Ureter (tissue), 1 donor: ENCODE measurements at regions not wholly inside any gene's neighbourhood (a gene's known extent, or its start where the extent isn't known, plus 50 kb on each side); places are given as distances from the start of the nearest gene placed in this dataset.
"Not testable (repeated sequence)": the region's sequence is repeated elsewhere in the genome, so short reads cannot be mapped to it uniquely, and the experiment has no call there.

Experiments
- DNase-seq: peaks from one replicate; pipeline ENCODE4 v3.0.0-alpha.2; 2020; ENCODE audit warnings: low spot score
- donor health status: DM: yes; HTN: yes; CAD: no.

GRCh38 chr16:22653876-22654275 is 143.2 kb downstream of the NPIPB5 start:
- no peak for DNase-seq

- not testable (repeated sequence) for DNase-seq
Observed at GRCh38 chr16:22656573-22656972, 145.9 kb downstream of the NPIPB5 start.

DNA sequence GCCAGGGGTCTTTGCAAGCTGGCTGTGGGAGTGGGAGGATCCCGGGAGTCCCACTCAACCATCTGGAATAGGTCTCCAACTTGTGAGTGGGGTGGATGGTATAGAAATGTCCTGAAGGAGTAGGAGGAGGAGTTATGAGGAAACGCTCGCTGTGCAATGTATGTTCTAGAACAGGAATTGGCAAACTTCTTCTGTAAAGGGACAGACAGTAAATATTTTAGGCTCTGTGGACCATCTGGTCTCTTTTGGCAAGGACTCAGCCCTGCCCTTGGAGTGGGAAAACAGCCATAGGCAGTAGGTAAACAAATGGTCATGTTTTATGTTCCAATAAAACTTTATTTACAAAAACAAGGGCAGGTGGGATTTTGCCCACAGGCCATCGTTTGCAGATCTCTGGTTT is 149.2 kb downstream of the NPIPB5 start:
- no peak for DNase-seq

DNA sequence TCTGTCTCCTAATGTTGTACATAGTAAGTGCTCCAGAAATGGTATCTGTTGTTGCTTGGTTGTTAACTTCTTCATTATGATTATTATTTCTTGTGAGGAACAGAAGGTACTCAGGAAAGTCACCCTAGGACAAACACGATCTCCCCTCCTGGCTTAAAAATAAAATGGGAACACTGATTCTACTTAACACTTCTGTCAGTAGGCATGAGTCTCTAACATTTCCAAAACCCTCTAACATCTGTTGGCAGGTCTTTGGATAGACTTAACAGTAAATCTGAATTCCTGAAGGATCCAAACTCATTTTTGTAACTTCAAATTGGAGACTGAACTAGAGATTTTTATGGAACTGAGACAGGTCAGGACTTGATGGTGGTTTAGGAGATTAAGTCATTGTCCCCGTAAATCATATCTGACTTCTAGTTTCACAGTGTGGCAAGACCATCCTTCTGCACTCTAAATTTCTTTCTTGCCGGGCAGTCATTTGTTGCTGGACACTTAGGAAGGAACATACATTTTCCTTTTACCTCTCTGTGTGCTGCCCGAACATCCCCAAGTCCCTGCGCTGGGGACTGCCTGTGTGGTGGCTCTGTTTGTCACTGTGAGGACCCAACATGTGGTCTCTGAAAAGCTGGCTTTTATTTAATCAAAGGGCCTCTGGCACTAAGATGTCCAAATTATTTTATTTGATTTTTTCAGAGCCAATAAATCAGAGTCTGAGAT is 149.9 kb downstream of the NPIPB5 start:
- DNase-seq = no peak

GRCh38 chr16:22661161-22661647 is 150.5 kb downstream of the NPIPB5 start:
- no peak for DNase-seq

GRCh38 chr16:22662958-22663357 is 151.0 kb upstream of the HS3ST2 start:
- DNase-seq = peak; percentile 19

DNA sequence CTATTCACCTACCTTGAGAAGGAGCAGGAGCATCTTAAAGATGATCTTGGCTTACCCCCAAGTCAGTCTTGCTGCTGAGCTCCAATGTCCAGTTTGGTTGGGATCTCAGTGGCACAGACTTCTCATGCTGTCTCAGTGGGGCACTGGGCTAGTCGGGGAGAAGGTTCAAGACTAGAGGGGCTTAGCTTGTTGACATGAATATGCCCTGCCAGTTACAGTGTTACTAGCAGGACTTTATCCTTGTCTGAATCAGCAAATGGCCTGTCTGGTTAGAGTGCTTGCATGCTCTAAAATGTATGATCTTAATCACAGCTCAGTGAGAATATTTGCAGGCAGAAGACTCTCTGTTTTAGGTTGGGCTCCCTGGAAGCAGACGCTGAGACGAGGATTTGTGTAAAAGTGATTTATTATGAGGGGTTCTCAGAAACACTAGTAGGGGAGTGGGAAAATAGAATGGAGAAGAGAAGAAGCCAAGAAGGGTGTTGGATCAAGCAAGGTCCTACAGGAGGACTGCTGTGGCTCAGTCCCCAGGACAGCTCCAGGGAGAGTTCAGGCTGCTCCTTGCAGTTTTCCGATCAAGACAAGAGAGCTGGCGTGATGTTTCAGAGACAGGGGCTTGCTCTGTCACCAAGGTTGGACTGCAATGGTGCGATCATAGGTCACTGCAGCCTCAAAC is 150.4 kb upstream of the HS3ST2 start:
- peak; percentile 32 for DNase-seq

- DNase-seq = peak; percentile 33
Observed at GRCh38 chr16:22664132-22664531, 149.8 kb upstream of the HS3ST2 start.

DNA sequence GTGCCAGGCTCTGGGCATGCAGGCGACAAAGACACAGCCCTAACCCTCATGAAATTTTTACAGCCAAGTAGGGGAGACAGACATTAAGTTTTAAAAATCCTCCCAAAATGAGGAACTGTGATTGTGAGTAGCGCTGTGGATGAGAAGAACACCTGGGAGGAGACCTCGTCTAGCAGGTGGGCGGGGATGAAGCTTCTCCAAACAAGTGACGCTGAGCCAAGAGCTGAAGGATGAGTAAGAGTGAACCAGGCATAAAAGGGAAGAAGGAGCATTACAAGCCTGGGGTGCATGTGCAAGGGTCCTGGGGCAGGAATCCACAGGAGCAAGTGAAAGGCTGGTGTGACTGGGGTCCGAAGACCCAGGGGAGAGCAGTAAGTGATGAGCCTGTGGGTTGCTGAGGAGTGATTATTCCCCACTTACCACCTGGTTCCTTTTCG is 149.4 kb upstream of the HS3ST2 start:
- DNase-seq = peak; percentile 40

DNA sequence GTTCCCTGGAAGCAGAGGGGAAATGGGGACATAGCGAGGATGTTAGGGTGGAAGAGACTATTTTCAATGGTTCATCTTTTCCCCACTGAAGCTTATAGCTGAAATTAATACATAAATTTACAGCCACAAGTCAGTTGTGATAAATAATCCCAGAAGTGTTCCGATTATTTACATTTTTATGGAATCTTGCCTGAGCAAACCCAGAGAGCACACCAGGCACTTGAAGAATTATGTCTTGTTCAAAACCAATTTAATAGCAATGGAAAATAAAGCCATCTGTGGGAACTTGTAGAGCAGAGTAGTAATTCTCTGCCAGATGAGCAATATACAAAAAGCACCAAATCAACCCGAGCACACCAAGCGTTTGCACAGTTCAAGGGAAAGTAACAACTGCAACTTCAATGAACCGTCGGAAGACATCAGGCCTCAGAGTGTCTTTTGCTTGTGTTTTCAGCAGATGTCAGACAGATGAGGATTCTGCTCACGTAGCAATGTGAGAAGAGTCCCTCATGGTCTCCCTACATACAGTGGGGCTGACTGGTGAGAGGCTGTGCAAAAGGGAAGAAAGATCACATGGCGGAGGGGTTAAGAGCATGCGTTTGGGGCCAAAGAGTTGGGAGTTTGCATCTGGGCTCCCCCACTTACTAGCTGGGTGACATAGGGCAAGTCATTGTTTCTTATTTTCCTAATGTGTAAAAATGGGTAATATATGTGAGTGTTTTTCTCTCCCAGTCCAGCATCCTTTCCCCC is 148.7 kb upstream of the HS3ST2 start:
- DNase-seq = peak; percentile 41

DNA sequence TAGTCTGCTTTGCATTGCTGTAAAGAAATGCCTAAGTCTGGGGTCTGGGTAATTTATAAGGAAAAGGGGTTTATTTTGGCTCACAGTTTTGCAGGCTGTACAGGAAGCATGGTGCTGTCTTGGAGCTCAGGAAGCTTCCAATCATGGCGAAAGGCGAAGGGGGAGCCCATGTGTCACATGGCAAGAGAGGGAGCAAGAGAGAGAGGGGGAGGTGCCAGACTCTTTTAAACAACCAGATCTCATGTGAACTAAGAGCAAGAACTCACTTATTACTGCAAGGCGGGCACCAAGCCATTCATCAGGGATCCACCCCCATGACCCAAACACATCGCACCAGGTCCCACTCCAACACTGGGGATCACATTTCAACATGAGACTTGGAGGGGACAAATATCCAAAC is 148.2 kb upstream of the HS3ST2 start:
- peak; percentile 25 for DNase-seq

DNA sequence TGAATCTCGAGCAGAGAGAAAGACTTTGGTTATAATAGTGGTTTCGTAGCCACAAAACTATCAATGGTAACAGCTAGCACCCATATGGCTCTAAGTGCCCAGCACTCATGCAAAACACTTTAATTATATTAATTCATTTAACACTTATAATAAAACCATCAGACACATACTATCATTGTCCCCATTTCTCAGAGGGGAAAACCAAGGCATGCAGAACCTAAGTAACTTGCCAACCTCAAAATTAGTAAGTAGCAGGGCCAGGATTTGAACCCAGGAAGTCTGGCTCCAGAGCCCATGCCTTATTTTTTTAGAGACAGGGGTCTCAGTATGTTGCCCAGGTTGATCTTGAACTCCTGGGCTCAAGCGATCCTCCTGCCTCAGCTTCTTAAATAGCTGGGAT is 145.6 kb upstream of the HS3ST2 start:
- DNase-seq = no peak

DNA sequence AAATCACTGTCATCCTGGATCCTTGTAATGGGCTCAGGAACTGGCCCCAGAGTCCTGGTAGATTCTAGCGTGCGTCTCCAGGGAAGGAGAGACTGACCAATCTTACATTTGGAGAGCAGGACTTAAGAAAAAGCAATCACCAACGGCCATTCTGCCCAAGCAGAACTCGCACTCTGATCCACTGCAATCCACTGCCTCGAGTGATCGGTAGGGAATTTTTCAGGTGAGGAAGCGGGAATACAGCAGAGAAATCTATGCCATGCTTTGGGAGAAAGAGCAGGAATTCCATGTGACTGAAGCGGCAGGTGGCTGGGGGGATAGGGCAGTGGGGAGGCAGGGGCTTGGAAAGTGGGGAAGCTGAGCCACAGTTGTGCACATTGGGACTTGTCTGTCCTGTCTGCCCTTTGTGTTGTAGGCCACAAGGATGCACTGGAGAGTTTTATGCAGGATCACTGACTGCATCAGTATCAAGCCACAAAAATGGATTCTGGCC is 143.9 kb upstream of the HS3ST2 start:
- peak; percentile 38 for DNase-seq

DNA sequence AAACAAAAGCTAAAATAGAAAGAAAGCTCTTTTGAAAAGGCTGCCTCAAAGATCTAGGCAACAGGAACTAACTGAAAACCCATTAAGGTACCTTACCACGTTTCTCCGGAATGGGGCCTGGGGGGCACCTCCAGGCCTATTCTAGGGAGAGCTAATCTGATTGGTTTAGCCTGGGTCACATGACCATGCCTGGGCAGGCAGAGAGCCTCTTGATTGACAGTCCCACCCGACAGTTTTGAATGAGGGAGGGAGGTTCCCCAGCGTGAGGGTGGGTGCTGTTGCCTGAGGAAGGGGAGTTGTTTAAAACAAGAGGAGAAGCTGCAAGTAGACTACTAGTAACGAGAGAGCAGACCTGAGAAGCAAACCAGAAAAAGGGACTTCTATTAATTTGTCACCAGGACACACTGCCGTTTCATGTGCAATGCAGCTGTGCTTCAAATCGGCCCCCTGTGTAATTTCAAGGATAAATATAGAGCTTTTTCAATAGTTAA is 143.4 kb upstream of the HS3ST2 start:
- peak; percentile 39 for DNase-seq

DNA sequence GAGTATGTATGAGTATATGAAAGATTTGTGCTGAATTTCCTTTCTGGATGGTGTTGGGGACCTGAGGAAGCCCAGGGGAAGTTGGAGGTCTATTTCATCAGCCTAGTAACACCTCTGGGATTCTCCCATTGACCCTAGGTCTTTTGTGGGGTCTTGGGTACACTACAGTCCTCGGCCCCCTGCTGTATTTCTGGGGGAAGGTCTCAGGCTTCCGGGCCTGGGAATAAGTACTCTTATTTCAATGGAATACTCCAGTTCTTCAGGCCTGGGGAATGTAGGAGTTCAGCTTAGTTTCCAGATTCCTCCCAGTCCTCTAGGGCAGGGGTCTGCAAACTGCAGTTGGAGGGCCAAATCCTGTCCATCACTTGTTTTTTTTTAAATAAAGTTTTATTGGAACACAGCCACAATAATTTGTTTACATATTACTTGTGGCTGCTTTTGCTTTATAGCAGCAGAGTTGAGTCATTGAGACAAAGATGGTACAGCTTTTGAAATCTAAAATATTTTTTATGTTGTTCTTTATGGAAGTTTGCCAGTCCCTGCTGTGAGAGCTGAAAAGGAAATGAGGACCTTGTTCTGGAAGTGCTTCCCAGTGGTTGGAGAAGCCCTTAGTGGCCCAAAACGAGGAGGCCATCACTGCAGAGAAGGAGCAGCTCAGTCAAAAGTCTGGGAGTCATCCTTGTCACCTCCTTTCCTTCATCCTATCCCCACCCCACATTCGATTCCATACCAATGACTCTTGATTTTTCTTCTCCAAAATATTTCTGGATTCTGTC is 142.5 kb upstream of the HS3ST2 start:
- peak; percentile 36 for DNase-seq

DNA sequence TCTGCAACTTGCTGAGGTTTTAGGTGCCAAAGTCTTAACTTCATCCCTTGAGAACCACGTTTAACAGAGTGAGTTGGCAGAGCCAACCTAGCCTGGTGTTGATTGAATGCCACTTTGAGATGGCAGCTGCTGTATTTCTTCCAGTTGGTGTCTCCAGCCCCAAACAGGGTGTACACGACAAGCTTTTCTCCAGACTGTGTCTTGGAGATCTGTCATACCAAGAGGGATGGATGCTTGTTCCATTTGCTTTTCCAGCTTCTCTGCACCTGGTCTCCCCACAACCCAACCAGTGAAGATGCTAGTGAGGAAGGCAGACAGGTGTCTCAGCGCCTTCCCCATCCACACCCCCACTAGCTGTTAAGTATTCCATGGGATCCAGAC is 141.1 kb upstream of the HS3ST2 start:
- DNase-seq = peak; percentile 29

- DNase-seq = peak; percentile 32
Observed at GRCh38 chr16:22673421-22673831, 140.5 kb upstream of the HS3ST2 start.

DNA sequence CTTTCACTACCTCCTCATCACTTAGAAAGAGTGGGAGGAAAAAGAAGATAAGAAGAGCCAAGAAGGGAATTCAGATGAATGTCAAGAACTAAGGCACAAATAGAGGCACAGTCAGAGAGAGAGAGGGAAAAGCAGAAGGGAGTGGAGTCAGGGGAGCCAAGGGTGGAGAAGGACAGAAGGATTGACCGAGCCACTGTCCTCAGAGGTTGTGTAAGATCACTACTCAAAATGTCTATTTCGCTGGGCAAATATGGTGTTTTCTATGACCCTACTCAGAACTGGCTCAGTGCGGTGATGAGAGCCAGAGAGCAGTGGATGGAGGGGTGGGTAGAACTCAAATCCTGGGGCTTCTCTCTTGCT is 139.2 kb upstream of the HS3ST2 start:
- peak; percentile 17 for DNase-seq

DNA sequence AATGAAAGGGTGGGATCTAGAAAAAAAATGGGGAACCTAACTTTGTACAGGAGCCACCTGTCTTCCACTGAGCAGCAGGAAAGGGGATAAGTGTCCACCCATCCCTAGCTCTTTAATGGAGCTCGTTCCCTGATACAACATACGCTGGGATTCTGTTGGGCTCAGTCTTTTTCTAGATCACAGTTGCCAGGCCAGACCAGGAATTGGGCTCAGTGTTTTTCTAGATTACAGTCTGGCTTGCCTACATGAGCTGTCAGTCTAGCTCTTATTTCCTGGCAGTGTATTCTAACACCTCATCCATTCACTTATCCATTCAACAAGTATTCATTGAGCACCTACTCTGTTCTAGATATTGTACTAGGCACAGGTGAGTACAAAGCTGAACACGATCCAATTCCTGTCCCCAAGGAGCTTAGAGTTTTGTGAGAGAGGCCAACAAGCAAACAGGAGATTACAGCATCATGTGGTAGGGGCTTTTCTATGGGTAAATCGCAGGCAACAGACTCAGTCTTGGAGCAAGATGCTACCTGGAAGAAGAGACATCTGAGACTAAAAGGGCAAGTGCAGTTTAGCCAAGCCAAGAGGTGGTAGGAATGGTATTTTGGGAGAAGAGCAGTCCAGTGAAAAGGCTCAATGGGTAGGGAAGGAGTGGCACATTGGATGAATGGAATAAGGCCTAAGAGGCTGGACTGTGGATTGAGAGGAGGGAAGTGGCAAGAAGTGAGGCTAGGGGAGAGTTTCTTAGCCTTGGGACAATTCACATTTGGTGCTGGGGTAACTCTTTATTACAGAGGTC is 138.0 kb upstream of the HS3ST2 start:
- peak; percentile 32 for DNase-seq

DNA sequence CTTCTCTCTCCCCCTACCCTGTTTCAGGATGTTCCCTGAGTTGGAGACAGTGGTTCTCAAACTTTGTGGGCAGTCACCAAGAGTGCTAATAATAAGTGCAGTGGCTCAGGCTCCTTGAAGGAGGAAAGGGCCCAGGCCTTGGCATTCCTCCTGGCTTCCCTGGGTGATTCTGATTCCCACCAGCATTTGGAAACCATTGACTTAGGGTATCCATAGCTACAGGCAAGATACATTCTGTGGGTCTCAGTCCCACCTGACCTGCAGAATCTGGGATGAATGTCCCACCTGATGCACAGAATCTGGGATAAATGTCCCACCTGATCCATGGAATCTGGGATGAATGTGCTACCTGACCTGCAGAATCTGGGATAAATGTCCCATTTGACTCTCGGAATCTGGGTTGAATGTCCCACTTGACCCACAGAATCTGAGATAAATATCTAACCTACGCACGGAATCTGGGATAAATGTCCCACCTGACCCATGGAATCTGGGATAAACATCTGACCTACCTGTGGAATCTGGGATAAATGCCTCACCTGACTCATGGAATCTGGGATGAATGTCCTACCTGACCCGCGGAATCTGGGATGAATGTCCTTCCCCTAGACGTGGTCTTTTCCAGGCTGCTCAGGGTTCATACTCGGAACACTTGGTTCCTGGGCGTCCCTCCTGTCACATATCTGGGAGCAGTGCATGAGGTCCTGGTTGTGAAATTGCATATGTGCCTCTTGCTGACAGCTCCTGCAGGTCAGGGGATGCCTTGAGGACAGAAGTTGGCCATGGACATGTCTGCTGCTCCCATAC is 136.7 kb upstream of the HS3ST2 start:
- DNase-seq = peak; percentile 32
